ENCODE measurements at regions not wholly inside any gene's neighbourhood (a gene's known extent, or its start where the extent isn't known, plus 50 kb on each side); places are given as distances from the start of the nearest gene placed in this dataset.
A peak's percentile ranks its signal among the peaks of the same experiment; 100 is the strongest.

GRCh38 chr6:15087186-15087589 is 158.7 kb upstream of the JARID2 start:
- Histone ChIP-seq H4K20me1 (ENCODE audit: insufficient read depth) (no peaks in the 10 kb centered on the region), H3K4me1 (ENCODE audit: control insufficient read depth in 1 of 2, insufficient read depth in 2 of 2, low read depth in 1 of 2, low read length in 1 of 2) (peaks cover 0 to 4% of the 10 kb centered on the region in 2 experiments; a peak in 1 of 4 replicates), H3K9me2 (no peaks in the 10 kb centered on the region), H3K9ac (no peak overlapping the region), H2AFZ (ENCODE audit: low read depth) (no peak overlapping the region), H3K4me2 (no peak overlapping the region), H3K27me3 (ENCODE audit: insufficient read depth) (no peaks in the 10 kb centered on the region), H3K27ac (ENCODE audit: low read depth in 2 of 2, low read length in 1 of 2) (no peak overlapping the region), H3F3A (replicated peaks; ENCODE audit: insufficient read depth) (no peaks in the 10 kb centered on the region), H3K36me3 (replicated peaks in 1 of 2; ENCODE audit: control insufficient read depth in 1 of 2, insufficient read depth in 2 of 2, low read length in 1 of 2) (no peaks in the 10 kb centered on the region), H3K79me2 (ENCODE audit: insufficient read depth) (no peaks in the 10 kb centered on the region), H3K4me3 (ENCODE audit: low read depth in 2 of 2, low read length in 1 of 2) (no peak overlapping the region), H3K9me3 (no peaks in the 10 kb centered on the region)
- CTCF ChIA-PET = interaction anchor here (0.6 kb wide), 1 partner anchor 80 kb away, joined by 3 read pairs; no protein-coding TSS in a partner anchor
- WGBS (ENCODE audit: low lambda C conversion rate) = 59% methylated on average over 5 of the region's 5 CpGs
- DNase-seq = no peak
- POLR2A ChIA-PET = no interaction called here
- TF ChIP-seq EZH2phosphoT487 (IDR thresholded peaks at IDR 0.05; ENCODE audit: borderline replicate concordance, low read depth) (no peak), FOXJ3 (CRISPR knock-in tag; IDR thresholded peaks at IDR 0.05) (no peak)

GRCh38 chr6:15088904-15089568 is 156.8 kb upstream of the JARID2 start:
- 44% methylated on average over 6 of the region's 7 CpGs for WGBS (ENCODE audit: low lambda C conversion rate)
- H3K9ac ChIP-seq = no peak overlapping the region
- H4K20me1 ChIP-seq (ENCODE audit: insufficient read depth) = no peaks in the 10 kb centered on the region
- no peak overlapping the region for H3K27ac ChIP-seq (ENCODE audit: low read depth in 2 of 2, low read length in 1 of 2)
- no peaks in the 10 kb centered on the region for H3K9me3 ChIP-seq
- H3K27me3 ChIP-seq (ENCODE audit: insufficient read depth) = no peaks in the 10 kb centered on the region
- no peaks in the 10 kb centered on the region for H3K36me3 ChIP-seq (replicated peaks in 1 of 2; ENCODE audit: control insufficient read depth in 1 of 2, insufficient read depth in 2 of 2, low read length in 1 of 2)
- ChIA-PET POLR2A (no interaction called here), CTCF (interaction anchor here (1.5 kb wide), 1 partner anchor 40 kb away, joined by 3 read pairs; no protein-coding TSS in a partner anchor)
- H3K4me3 ChIP-seq (ENCODE audit: low read depth in 2 of 2, low read length in 1 of 2) = no peak overlapping the region
- H3K4me2 ChIP-seq = no peak overlapping the region
- no peaks in the 10 kb centered on the region for H3K79me2 ChIP-seq (ENCODE audit: insufficient read depth)
- peaks cover 0 to 4% of the 10 kb centered on the region in 2 experiments; a peak in 1 of 4 replicates for H3K4me1 ChIP-seq (ENCODE audit: control insufficient read depth in 1 of 2, insufficient read depth in 2 of 2, low read depth in 1 of 2, low read length in 1 of 2)
- peak; percentile 16 for DNase-seq
- no peaks in the 10 kb centered on the region for H3F3A ChIP-seq (replicated peaks; ENCODE audit: insufficient read depth)
- no peaks in the 10 kb centered on the region for H3K9me2 ChIP-seq
- TF ChIP-seq RFX5 (IDR thresholded peaks at IDR 0.05; ENCODE audit: low read length) = no peak
- no peak for TF ChIP-seq SMC3 (IDR thresholded peaks at IDR 0.05; ENCODE audit: low read depth, low read length)
- no peak for TF ChIP-seq RAD21 (IDR thresholded peaks at IDR 0.05; ENCODE audit: low read length)
- no peak for TF ChIP-seq YY1 (IDR thresholded peaks at IDR 0.05; ENCODE audit: low read depth)
- TF ChIP-seq MAX (IDR thresholded peaks at IDR 0.05; ENCODE audit: low read depth) = no peak
- no peak for TF ChIP-seq GATA2 (CRISPR knock-in tag; IDR thresholded peaks at IDR 0.05)
- no peak for TF ChIP-seq CHD2 (IDR thresholded peaks at IDR 0.05; ENCODE audit: low read length, partially characterized antibody)
- TF ChIP-seq IRF3 (IDR thresholded peaks at IDR 0.05; ENCODE audit: low read depth, low read length) = no peak
- no peak for TF ChIP-seq TEAD4 (IDR thresholded peaks at IDR 0.05; ENCODE audit: borderline replicate concordance, insufficient read depth)
- no peak for TF ChIP-seq FOXM1 (IDR thresholded peaks at IDR 0.05; ENCODE audit: low read depth)
- no peak overlapping the region for H2AFZ ChIP-seq (ENCODE audit: low read depth)

Data from SK-N-SH (cell line).